Large intestine (tissue), 3 donors: ENCODE measurements at regions not wholly inside any gene's neighbourhood (a gene's known extent, or its start where the extent isn't known, plus 50 kb on each side); places are given as distances from the start of the nearest gene placed in this dataset.
"Not testable (repeated sequence)": the region's sequence is repeated elsewhere in the genome, so short reads cannot be mapped to it uniquely, and the experiment has no call there.

Experiments used
- DNase-seq, 2 donors: peaks; one replicate each; pipeline versions ENCODE4 v3.0.0 to v3.0.0-alpha.2; 2013
- H3K27ac ChIP-seq: one replicate; pipeline ENCODE4 v1.5.1; 2013; ENCODE audit warnings: low read length
- H3K27me3 ChIP-seq: 2 replicates; pipeline ENCODE4 v1.6.1; 2013; ENCODE audit warnings: low read length; ENCODE audit not compliant: control insufficient read depth, insufficient read depth
- H3K36me3 ChIP-seq: 2 replicates; pipeline ENCODE4 v1.6.1; 2013; ENCODE audit warnings: low read length; ENCODE audit not compliant: control insufficient read depth, insufficient read depth
- H3K4me1 ChIP-seq: one replicate; pipeline ENCODE4 v1.6.1; 2013; ENCODE audit warnings: low read length; ENCODE audit not compliant: control insufficient read depth, insufficient read depth
- H3K4me3 ChIP-seq: one replicate; pipeline ENCODE4 v1.5.1; 2013; ENCODE audit warnings: low read length
- H3K9me3 ChIP-seq: one replicate; pipeline ENCODE4 v1.6.1; 2013; ENCODE audit warnings: mild to moderate bottlenecking, low read depth, low read length, moderate library complexity; ENCODE audit not compliant: control insufficient read depth
- WGBS: methylation state at CpG from one replicate; pipeline ENCODE4 v1.1.5; 2013; ENCODE audit warnings: low lambda C conversion rate; ENCODE audit not compliant: insufficient coverage; 5-methylcytosine and 5-hydroxymethylcytosine counted together

DNA sequence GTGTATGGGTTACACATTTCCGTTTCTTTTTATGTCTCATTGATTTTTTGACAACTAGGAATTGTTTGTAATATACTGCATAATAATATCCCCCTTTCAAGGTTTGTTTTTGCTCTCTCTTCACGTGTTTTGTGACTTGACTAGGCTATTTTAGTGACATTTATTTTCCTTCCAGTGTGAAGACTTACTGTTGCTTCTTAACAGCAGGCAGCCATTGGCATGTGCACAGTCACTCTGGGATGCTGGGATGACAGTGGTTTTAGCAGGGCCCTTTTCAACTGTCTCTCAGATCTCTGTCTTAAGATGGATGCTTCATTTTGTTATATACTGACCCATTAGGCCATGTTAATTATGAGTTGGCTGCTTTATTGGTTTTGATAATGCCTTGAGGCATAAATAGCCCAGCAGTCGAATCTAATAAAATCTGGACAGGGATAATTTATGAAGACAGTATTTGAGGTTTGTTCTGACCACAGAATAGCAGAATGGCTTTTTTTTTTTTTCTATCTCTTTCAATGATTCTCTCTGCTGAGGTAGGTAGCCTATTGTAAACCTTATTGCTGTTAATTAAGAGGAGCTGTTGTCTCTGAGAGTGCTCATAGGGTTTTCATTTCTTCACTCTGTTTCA, 536.0 kb downstream of the GABRG2 start:
- no peaks in the 10 kb centered on the region for H3K4me1 ChIP-seq
- no peak for DNase-seq
- no peaks in the 10 kb centered on the region for H3K36me3 ChIP-seq
- H3K27me3 ChIP-seq, result no peaks in the 10 kb centered on the region
- H3K27ac ChIP-seq, result no peak overlapping the region
- WGBS, result 63% methylated on average over 2 of the region's 3 CpGs
- H3K9me3 ChIP-seq, result no peaks in the 10 kb centered on the region
- no peak overlapping the region for H3K4me3 ChIP-seq

DNA sequence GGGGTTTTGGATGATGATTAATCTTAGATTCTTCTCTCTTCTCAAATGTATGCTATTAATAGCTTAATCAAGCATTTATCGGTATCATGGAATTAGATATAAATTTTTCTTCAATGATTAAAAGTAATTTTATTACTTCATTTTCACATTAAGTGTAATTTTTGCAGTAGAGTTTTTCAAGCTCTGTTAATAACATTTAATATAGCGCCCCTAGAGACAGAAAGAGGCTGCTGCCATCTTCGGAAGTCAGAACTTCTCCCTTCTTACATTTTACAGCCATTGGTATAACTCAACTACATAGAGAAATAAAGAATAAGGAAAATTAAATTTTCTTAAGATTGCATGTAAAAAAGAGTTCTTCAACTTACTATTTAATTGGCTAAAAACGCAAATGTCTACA, 540.3 kb downstream of the GABRG2 start:
- Histone ChIP-seq H3K27ac (no peak overlapping the region), H3K27me3 (no peaks in the 10 kb centered on the region), H3K4me1 (no peaks in the 10 kb centered on the region), H3K9me3 (no peaks in the 10 kb centered on the region), H3K36me3 (no peaks in the 10 kb centered on the region), H3K4me3 (no peak overlapping the region)
- WGBS, result 81% methylated on average over 2 of the region's 4 CpGs
- no peak for DNase-seq

- H3K4me3 ChIP-seq, H3K36me3 ChIP-seq, H3K27ac ChIP-seq, H3K27me3 ChIP-seq, H3K4me1 ChIP-seq, H3K9me3 ChIP-seq, DNase-seq: not testable (repeated sequence)
- no CpG with 5 or more reads among the region's 26 CpGs for WGBS
Measured at GRCh38 chr5:162621726-162622263, 554.2 kb downstream of the GABRG2 start.

DNA sequence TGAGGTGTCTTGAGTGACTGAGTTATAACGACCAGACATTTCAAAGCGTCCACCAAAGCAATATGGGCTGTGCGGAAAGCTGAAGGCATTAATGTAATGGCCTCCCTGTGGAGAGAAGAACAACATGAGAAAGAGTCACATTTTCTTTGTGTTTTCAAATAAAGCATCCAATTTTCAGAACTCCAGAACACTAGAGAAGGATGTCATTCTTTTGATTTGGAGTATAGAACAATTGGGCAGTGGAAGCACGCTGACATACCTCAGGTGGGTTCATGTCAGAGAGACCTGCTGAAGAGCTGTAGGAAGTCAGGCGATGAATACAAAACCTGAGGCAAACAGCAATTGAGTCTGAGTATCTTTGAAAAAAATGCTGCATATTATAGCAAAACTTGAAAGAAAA, 556.5 kb downstream of the GABRG2 start:
- H3K36me3 ChIP-seq, result no peaks in the 10 kb centered on the region
- peaks cover 7% of the 10 kb centered on the region for H3K9me3 ChIP-seq
- 100% methylated on average over 1 of the region's 5 CpGs for WGBS
- no peaks in the 10 kb centered on the region for H3K27me3 ChIP-seq
- no peak overlapping the region for H3K27ac ChIP-seq
- H3K4me3 ChIP-seq, result no peak overlapping the region
- no peaks in the 10 kb centered on the region for H3K4me1 ChIP-seq
- no peak for DNase-seq

- H3K9me3 ChIP-seq, result peaks cover 8% of the 10 kb centered on the region
- no peak for DNase-seq
- H3K4me1 ChIP-seq, result no peaks in the 10 kb centered on the region
- no peak overlapping the region for H3K4me3 ChIP-seq
- 79% methylated on average over 4 of the region's 7 CpGs for WGBS
- H3K27me3 ChIP-seq, result no peaks in the 10 kb centered on the region
- no peak overlapping the region for H3K27ac ChIP-seq
- H3K36me3 ChIP-seq, result no peaks in the 10 kb centered on the region
Measured at GRCh38 chr5:162637481-162637880, 569.9 kb downstream of the GABRG2 start.

GRCh38 chr5:162638849-162639248, 571.3 kb downstream of the GABRG2 start:
- no CpG with 5 or more reads among the region's 1 CpG for WGBS
- H3K9me3 ChIP-seq, result peaks cover 8% of the 10 kb centered on the region
- no peak overlapping the region for H3K4me3 ChIP-seq
- no peaks in the 10 kb centered on the region for H3K4me1 ChIP-seq
- H3K27ac ChIP-seq, result no peak overlapping the region
- H3K27me3 ChIP-seq, result no peaks in the 10 kb centered on the region
- no peak for DNase-seq
- H3K36me3 ChIP-seq, result no peaks in the 10 kb centered on the region

DNA sequence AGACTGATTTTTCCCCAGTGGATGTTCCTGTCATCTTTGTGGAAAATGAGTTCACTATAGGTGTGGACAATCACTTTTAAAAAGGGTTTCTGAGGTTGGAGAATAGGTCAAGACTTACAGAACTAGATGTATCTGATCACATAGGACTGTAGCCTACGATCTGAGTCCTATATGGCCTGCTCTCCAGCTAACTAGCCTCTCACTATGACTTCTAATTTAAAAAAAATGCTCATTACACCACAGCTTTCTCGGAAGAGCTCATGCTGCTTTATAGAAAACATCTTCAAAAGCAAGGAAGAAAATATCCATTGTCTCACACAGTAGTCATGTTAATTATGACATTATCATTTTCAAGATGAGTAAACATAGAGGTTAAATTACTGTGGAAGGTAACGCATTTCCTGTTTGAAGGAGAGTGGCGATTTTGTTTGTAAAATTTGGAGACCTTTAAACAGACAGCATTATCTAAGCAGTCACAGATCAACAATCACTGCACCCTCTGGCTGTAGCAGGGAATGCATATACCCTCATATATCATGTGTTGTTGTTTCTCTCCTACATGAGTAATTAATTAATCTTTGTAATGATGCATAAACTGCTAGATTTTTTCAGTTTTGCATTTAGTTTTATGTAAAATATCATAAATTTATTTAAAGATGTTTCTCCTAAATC, 573.7 kb downstream of the GABRG2 start:
- Histone ChIP-seq H3K36me3 (no peaks in the 10 kb centered on the region), H3K9me3 (no peaks in the 10 kb centered on the region), H3K4me1 (no peaks in the 10 kb centered on the region), H3K4me3 (no peak overlapping the region), H3K27ac (no peak overlapping the region), H3K27me3 (no peaks in the 10 kb centered on the region)
- no CpG with 5 or more reads among the region's 4 CpGs for WGBS
- no peak for DNase-seq

- Histone ChIP-seq H3K4me3 (no peak overlapping the region), H3K27ac (no peak overlapping the region), H3K27me3 (no peaks in the 10 kb centered on the region), H3K9me3 (no peaks in the 10 kb centered on the region), H3K4me1 (no peaks in the 10 kb centered on the region), H3K36me3 (no peaks in the 10 kb centered on the region)
- no peak for DNase-seq
- WGBS, result 80% methylated on average over 1 of the region's 1 CpG
Measured at GRCh38 chr5:162654661-162655405, 587.3 kb downstream of the GABRG2 start.

GRCh38 chr5:162657076-162657475, 589.5 kb downstream of the GABRG2 start:
- H3K36me3 ChIP-seq, result no peaks in the 10 kb centered on the region
- DNase-seq, result no peak
- H3K27me3 ChIP-seq, result no peaks in the 10 kb centered on the region
- H3K4me3 ChIP-seq, result no peak overlapping the region
- no peaks in the 10 kb centered on the region for H3K4me1 ChIP-seq
- no peaks in the 10 kb centered on the region for H3K9me3 ChIP-seq
- H3K27ac ChIP-seq, result no peak overlapping the region
- 33% methylated on average over 1 of the region's 3 CpGs for WGBS

- Histone ChIP-seq H3K27me3 (no peaks in the 10 kb centered on the region), H3K4me3 (no peak overlapping the region), H3K9me3 (no peaks in the 10 kb centered on the region), H3K27ac (no peak overlapping the region), H3K4me1 (no peaks in the 10 kb centered on the region), H3K36me3 (no peaks in the 10 kb centered on the region)
- no peak for DNase-seq
- 90% methylated on average over 2 of the region's 3 CpGs for WGBS
Measured at GRCh38 chr5:162664846-162665245, 597.3 kb downstream of the GABRG2 start.
